ENCODE measurements at regions not wholly inside any gene's neighbourhood (a gene's known extent, or its start where the extent isn't known, plus 50 kb on each side); places are given as distances from the start of the nearest gene placed in this dataset.

DNA sequence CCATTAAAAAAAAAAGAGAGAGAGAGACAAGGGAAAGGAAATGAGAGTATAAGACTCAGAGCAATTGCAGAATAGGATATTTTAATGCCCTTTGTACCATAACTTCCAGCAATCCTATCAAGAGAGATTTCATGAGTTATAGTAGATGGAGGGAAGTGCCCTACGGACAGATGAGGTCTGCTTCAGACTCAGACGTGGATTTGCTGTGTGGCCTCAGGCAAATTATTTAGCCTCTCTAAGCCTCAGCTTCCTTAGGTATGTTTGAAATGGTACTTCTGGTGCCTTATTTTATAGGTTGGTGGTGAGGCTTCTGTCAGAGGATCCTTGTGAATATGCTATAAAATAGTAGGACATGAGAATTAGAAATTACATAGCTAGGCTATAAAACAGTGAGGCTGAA lies 448.2 kb downstream of the EDEM1 start:
- no peak for DNase-seq

DNA sequence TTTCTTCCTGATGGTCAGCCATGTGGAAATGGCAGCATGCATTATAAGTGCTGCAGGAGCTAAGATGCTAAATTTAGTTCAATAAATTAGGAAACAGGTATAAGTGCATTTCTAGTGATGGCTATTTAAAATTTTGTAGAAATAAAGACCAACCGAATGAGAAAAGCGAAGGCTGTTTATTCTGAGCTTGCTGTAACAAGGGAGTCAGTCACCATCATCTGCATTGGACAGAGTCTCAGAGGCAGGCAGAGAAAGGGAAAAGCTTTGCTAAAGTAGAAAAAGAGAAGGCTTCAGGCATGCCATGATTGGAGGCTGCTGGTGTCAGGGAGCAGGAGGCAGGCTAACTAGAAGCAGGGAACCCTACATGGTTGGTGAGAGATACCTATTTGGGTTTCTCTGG lies 451.0 kb downstream of the EDEM1 start:
- DNase-seq: no peak

DNA sequence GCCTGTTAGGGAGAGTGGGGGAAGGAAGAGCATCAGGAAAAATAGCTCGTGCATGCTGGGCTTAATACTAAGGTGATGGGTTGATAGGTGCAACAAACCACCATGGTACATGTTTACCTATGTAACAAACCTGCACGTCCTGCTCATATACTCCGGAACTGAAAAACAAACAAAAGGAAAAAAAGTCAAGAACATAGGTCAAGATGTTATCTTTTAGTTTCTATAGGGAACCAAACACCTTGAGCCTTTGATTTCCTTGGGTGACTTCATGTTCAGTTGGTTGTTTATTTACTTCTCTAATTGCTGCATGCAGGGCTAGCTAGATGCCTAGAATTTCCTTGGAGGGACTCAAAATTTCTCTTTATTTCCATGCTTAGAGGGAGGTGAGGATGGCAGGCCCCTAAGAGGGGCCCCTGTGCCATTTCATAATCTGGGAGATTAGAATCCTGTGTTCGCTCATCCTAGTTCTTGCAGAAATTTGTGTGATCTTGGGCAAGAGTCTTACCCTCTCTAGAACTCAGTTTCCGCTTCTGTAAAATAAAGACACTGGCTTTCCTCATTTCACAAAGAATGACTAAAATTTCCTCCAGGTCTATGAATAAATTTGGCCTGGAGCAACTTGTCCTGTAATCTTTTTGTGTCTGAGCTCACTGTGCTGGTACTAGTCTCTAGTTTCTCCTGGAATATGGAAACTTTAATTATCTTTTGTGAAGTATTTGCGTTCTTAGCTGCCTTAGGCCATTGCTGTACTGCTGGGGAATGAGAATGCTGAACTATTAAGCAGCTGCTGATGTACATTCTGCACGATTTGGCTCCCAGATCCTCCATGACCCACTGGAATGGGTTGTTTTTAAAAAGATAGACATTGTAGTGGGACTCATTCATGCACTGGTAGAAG lies 457.5 kb downstream of the EDEM1 start:
- DNase-seq: no peak

DNA sequence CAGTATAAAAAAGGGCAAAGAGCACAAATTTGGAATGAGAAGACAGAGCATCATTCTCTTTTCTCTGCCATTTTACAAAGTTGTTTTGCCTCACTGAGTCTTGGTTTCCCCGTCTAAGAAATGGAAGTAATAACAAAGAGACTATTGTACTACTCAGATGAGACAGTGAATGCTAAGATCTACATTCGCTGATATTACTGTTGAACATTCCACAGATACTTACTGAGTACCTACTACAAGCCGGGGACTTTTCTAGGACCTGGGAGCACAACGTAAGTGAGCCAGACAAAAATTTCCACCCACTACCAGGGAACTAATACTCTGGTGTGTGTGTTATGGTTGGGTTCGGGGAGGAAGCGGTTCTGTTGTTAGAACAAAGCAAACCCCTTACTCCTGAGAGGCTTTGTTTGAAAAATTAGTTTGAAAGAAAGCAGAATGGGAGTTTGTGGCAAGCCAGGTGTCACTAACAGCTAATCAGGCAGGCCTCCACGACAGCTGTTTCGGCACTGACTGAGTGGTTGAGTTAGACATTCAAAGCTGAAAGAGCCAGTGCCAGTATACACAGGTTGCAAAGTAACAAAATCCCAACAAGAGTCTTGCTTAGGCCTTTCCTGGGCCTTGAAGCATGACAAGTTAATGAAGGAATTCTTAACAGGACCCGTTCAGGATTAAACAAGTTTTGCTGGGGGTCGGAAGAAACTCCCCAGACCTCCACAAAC lies 458.3 kb downstream of the EDEM1 start:
- no peak for DNase-seq

DNA sequence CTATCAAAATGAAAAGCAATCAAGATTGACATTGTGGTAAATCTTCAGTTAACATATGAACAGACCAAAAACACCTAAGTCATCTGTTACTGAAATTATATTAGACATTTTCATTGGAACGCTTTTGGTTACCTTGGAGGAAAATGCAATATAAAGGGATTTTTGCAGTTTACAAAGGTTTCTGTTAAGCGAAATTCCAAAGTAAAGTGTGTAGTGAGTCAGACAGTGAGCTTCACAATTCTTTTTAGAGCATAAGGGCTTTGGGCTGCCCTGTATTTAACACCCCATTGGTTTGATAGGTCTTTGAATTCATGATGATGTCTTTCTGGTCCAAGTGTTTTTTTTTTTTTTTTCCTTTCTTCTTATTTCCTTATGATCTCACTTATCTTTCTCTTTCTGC lies 462.8 kb downstream of the EDEM1 start:
- no peak for DNase-seq

DNA sequence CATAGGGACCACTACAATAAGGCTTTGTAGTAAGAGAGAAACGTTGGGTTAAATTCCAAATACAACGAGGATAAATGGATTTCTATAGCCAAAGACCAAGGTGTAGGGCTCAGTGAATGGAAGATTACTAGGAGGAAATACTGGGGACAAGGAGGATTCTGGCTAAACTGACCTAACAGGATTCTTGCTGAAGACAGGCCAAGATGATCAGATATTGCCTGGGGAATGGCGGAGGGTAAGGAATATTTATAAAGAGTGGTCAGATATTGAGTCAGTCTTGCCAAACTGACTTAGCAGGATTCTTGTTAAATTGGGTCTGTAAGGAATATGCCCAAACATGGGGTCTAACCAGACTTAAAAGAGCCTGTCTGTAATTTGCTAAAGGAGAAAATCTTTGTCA lies 463.8 kb downstream of the EDEM1 start:
- DNase-seq: no peak

DNA sequence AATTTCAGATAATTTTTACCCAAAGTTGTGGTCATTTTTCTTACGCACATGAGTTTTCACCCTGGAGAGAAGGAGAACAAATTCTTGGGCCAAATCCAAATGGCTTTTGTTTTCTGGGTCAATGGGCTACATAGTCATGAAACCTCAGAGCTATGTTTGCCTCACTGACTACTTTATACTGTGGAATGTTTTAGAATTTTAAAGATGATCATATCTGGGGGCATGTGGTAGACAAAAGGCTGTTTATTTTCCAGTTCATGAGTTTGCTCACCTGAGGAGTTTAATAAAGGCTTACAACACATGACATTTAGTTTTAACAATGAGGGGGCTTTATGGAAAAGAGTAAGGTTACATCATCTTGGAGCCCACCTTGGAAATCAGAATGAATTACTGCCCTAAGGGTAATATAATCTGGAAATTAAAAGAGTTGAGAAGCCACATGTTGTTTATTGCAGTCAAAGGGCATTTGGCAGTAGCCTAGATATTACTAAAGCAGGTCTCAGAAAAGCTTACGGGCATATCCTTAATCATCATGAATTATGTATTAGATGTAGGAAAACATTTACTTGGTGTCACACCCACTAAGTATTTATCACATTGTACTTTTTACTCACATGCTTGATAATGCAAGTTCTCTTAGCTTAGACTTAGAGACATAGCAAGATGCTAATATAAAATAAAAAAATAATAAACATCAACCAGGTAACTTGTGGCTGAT lies 466.1 kb downstream of the EDEM1 start:
- DNase-seq: no peak

DNA sequence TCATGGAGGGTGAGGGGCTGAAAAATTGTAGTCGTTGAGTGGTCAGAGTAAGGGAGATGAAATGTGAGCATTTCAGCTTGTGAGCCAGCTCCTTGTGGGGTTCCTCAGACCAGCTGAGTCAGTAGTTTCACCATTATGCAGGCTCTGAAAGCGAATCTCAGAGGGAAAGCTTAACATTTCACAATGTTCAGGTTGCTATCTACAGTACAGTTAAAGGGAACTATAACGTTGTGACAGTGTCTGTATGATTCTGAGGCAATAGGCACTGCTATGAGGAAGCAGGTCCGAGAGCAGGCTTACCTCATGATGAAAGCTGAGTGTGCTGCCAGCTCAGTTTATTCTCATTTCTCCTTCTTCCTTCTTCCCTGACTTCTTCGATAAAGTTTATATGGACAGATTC lies 469.6 kb downstream of the EDEM1 start:
- no peak for DNase-seq

DNA sequence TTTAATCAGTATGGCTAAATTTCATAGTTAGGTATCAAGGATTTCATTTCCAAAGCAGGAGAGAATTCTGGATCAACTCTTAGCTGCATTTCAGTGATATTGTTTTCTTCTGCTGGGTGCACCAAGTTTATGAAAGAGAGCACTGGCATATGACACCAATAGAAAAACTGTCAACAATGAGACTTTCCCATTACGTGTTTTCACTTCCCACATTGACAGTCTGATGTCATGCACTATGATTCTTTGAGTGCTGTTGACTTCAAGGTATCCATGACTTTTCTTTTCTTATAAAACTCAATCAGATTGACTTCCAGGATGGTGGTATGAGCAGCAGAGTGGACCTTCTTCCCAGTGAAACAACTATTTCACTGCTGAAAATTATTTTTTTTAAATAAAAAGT lies 476.1 kb downstream of the EDEM1 start:
- no peak for DNase-seq

DNA sequence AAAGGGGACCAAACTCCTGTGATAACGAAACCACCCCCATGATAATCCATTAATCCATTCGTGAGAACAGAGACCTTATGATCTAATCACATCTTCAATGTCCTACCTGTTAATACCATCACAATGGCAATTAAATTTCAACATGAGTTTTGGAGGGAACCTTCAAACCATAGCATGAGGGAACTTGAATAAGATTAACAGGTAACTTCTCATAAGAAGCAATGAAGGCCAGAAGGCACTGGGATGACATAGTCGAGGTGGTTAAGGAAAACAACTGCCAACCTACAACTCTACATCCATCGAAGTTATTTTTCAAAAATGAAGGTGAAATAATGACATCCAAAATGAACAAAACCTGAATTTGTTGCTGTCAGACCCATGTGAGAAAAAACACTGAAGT lies 478.9 kb downstream of the EDEM1 start:
- no peak for DNase-seq

DNA sequence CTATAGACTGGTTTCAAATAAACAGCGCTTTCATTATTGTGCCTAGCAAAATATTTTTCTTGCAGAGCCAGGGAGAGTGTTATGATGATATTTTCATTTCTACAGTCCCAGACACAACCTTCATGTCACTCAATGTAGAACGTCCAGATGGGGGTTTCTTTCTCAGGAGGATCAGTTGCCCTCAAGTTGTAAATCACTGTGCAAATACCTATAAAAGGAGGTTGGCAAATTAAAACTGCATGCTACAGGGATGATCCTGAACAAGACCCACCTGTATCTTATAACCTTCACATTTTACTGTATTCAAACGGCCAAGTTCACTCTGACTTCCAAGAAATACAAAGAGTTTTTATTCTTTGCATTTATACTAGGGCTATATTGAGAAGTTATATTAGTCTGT lies 486.0 kb downstream of the EDEM1 start:
- no peak for DNase-seq

DNA sequence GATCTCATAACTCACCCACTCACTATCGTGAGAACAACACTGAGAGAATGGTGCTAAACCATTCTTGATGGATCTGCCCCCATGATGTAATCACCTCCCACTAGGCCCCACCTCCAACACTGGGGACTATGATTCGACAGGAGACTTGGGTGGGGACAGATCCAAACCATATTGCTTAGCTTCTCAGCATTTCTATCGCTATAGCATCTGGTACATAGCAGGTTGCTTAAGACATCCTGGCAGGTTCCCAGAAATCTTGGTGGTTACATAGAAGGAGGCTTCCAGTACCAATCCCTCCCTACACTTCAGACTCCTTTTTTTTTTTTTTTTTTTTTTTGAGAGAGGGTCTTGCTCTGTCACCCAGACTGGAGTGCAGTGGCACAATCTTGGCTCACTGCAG lies 487.8 kb downstream of the EDEM1 start:
- DNase-seq: no peak

DNA sequence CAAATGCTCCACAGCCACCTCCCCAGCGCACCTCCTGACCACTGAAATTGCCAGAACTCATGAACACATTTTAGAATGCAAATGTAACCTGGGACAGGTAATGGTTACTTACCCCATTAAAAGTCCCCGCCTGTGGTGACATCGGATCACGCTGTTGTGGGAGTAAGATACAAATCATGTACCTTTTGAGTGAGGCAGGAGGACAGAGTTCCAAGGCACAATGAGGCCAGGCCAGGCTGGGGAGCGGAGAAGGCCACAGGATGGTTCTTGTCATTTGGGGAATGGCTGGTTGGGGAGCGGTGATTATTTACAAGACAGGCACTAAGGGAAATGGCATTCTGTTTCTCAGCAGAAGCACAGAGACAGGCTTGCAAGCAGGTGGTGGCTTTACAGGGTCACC lies 490.0 kb downstream of the EDEM1 start:
- DNase-seq: no peak

DNA sequence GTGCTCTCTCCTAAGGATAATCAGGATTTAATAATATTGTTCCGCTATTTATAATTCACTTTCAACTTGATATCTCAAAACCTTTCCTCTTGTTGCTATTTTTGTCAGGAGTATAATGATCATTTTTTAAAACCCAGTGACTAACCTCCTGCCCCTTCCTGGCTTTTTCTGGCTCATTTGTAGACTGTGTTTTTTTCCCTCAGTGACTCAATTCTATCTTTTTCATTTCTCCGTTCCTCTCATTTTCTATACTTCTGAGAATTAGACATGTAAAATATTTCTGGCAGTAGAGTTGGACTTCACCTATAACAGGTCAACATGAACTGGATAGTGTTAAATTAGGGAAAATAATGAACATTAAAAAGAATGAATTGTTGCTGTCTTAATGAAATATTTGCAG lies 490.7 kb downstream of the EDEM1 start:
- no peak for DNase-seq

DNA sequence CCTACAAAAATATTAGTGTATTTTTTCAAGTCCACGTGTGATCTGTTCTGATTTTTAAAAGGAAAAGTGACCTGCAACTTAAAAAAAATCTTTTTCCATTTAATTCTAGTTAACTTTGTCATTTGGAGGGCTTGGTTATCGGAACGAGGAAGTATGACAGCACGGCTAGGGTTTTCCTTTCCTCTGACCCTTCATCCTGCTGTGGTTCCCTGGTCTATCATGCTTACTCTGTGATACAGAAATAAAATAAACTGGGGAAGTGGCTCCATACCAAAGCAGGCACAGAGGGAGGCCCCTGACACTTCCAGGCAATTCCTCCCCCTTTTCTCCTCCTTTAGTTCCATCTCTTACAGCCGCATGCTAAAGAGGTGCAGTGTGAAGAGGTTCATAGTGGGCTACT lies 491.3 kb downstream of the EDEM1 start:
- no peak for DNase-seq

DNA sequence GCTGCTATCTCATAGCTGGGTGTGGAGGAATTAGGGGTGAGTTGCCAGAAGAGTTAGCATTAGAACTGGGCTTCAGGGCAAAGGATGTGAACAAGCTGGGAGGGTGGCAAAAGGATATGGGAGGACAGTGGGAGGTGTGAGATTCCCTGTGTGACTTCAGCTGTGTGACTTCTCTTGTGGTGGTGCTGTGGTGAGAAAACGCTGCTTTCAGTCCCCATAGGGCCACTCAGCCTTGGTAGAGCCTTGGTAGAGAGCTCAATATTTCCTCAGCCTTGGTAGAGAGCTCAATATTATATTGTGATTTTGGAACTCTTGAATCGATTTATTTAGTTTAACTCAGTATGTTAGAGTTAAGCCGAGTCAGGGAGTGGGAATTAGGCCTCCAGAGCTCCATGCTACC lies 499.7 kb downstream of the EDEM1 start:
- DNase-seq: no peak

DNA sequence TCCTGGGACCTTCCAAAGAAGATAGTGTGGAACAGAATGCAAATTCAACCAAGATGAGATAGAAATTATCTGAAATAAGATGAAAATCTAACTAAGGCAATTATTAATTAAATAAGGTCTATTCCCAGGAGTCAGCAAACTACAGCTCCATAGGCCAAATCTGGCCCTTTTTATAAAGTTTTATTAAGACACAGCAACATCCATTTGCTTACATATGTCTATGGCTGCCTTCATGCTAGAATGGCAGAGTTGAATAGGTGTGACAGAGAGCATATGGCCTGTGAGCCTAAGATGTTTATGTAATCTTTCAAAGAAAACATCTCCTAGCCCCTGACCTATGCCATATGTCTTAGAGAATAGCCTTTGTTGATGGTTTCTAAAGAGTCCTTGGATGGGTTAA lies 503.0 kb downstream of the EDEM1 start:
- DNase-seq: no peak

DNA sequence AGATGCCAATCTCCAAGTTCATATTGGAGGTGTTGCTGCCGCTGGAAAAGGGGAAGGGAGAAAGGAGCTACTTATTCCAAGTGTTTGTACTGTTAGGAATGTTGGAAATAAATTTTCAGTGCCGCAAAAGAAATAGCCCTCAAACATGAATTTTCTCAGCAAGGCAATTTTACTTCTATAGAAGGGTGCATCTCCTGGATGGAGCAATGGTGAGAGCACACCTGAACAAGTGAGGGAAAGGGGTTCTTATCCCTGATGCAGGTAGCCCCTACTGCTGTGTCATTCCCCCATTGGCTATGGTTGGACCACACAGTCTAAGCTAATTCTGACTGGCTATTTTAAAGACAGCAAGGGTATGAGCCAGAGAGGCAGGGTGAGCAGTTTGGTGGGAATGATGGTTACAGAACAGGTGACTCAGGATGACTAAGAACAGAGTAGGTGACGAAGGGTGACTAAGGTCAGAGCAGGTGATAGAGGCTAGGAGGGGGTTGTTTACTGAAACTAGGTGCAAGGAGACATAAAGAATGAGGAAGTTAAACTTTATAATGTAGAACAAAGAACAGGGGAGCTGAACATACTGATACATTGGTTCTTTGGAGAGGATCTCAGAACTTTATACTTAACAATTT lies 503.5 kb downstream of the EDEM1 start:
- no peak for DNase-seq

DNA sequence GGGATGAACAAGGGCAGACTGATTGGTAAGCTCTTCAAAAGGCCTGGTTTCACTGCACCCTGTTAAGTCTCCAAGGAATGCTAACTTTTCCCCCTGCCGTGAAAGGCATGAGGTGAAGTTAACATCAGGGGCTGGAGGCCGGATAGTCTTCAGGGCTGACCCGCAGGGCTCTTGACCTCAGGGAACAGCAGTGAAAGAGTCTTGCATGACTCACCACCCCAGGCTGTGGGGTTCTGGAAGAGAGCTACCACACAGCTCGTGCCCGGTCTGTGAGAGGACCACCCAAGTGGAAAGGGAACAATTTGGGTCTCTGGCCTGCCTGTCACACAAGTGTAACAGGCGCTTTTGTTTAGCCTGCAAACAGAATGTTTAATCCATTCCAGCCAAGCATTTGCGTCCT lies 504.9 kb downstream of the EDEM1 start:
- DNase-seq: no peak

DNA sequence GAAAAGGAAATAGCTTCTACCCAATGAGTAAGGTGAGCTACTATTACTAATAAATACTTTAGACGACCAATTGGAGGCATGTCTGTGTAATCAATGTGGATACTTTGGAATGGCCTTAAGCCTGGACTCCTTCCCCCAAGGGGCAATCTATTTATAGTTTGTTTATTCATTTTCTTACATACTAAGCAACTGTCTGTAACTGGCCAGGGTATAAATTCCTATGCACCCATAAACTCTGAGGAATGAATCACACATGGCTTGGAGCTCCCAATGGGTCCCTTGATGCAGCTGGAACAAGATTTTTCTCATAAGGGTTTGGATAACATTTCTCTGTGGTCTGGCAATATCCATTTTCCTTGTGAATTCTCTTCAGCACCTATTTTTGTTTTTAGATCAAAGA lies 506.8 kb downstream of the EDEM1 start:
- DNase-seq: no peak

DNA sequence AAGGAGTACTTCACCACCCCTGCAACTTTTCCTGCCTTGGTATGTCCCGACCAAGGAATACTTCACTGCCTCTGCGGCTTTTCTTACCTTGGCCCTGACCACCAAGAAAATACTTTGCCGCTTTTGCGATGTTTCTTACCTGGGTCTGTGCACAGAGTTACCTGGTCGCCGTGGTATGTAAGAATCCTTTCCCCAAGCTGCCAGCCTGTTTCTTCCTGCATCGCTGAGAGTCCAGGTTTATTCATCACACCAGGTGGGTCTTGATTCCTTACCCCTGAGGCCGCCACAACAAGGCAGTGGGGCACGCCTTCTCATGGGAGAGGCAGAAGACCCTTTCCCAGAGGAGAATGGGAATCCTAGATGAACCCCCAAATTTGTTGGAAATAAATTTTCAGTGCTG lies 511.3 kb downstream of the EDEM1 start:
- no peak for DNase-seq

DNA sequence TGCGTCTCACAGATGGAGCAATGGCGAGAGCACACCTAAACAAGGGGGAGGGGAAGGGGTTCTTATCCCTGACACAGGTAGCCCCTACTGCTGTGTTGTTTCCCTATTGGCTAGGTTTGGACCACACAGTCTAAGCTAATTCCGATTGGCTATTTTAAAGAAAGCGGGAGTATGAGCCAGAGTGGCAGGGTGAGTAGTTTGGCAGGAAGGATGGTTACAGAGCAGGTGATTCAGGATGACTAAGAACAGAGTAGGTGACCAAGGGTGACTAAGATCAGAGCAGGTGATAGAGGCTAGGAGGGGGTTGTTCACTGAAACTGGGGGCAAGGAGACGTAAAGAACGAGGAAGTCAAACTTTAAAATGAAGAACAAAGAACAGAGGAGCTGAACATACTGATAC lies 511.8 kb downstream of the EDEM1 start:
- DNase-seq: no peak

DNA sequence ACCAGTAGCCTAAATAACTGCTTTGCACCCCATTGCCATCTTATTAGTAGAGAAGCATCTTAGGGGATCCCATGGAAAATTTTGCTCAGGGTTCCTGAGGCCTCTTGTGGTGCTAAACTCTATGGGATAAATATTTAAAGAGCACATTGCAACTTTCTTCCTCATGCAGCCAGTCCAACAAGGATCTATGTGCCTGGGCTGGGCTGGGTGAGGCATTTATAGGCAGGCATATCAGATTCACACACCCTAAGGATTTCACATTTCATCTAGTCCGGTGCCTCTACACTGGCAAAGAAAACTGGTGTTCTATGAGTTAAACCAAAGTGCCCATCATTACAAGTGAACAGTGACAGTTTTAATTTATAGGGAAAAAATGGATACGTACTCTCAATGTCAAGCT lies 512.3 kb downstream of the EDEM1 start:
- no peak for DNase-seq

All from EL (cell line).